ENCODE measurements at regions not wholly inside any gene's neighbourhood (a gene's known extent, or its start where the extent isn't known, plus 50 kb on each side); places are given as distances from the start of the nearest gene placed in this dataset.

- DNase-seq (ENCODE audit: extremely low read depth in 1 of 2, low read depth in 1 of 2) = no peak
These were observed 286.4 kb upstream of the WWC1 start for GRCh38 chr5:168005093-168005492.

GRCh38 chr5:168005936-168006335 is 285.5 kb upstream of the WWC1 start:
- no peak for DNase-seq (ENCODE audit: extremely low read depth in 1 of 2, low read depth in 1 of 2)

- DNase-seq (ENCODE audit: extremely low read depth in 1 of 2, low read depth in 1 of 2) = no peak
These were observed 284.9 kb upstream of the WWC1 start for GRCh38 chr5:168006456-168007130.

- no peak for DNase-seq (ENCODE audit: extremely low read depth in 1 of 2, low read depth in 1 of 2)
These were observed 284.2 kb upstream of the WWC1 start for GRCh38 chr5:168007286-168007685.

- DNase-seq (ENCODE audit: extremely low read depth in 1 of 2, low read depth in 1 of 2) = no peak
These were observed 282.9 kb upstream of the WWC1 start for GRCh38 chr5:168008555-168008954.

GRCh38 chr5:168011096-168011495 is 280.3 kb upstream of the WWC1 start:
- DNase-seq (ENCODE audit: extremely low read depth in 1 of 2, low read depth in 1 of 2) = no peak

GRCh38 chr5:168012006-168012405 is 279.4 kb upstream of the WWC1 start:
- no peak for DNase-seq (ENCODE audit: extremely low read depth in 1 of 2, low read depth in 1 of 2)

GRCh38 chr5:168013546-168013945 is 277.9 kb upstream of the WWC1 start:
- no peak for DNase-seq (ENCODE audit: extremely low read depth in 1 of 2, low read depth in 1 of 2)

GRCh38 chr5:168014433-168015123 is 276.9 kb upstream of the WWC1 start:
- DNase-seq (ENCODE audit: extremely low read depth in 1 of 2, low read depth in 1 of 2) = no peak

- DNase-seq (ENCODE audit: extremely low read depth in 1 of 2, low read depth in 1 of 2) = no peak
These were observed 275.9 kb upstream of the WWC1 start for GRCh38 chr5:168015506-168015905.

GRCh38 chr5:168017313-168017712 is 274.1 kb upstream of the WWC1 start:
- DNase-seq (ENCODE audit: extremely low read depth in 1 of 2, low read depth in 1 of 2) = no peak

GRCh38 chr5:168019143-168019542 is 272.3 kb upstream of the WWC1 start:
- no peak for DNase-seq (ENCODE audit: extremely low read depth in 1 of 2, low read depth in 1 of 2)

- DNase-seq (ENCODE audit: extremely low read depth in 1 of 2, low read depth in 1 of 2) = no peak
These were observed 270.7 kb upstream of the WWC1 start for GRCh38 chr5:168020542-168021294.

GRCh38 chr5:168022446-168023169 is 268.8 kb upstream of the WWC1 start:
- DNase-seq (ENCODE audit: extremely low read depth in 1 of 2, low read depth in 1 of 2) = no peak

- DNase-seq (ENCODE audit: extremely low read depth in 1 of 2, low read depth in 1 of 2) = no peak
These were observed 268.3 kb upstream of the WWC1 start for GRCh38 chr5:168023191-168023590.

GRCh38 chr5:168024306-168024705 is 267.1 kb upstream of the WWC1 start:
- no peak for DNase-seq (ENCODE audit: extremely low read depth in 1 of 2, low read depth in 1 of 2)

GRCh38 chr5:168027007-168027406 is 264.4 kb upstream of the WWC1 start:
- no peak for DNase-seq (ENCODE audit: extremely low read depth in 1 of 2, low read depth in 1 of 2)

- no peak for DNase-seq (ENCODE audit: extremely low read depth in 1 of 2, low read depth in 1 of 2)
These were observed 260.5 kb upstream of the WWC1 start for GRCh38 chr5:168030912-168031311.

GRCh38 chr5:168031614-168032013 is 259.8 kb upstream of the WWC1 start:
- no peak for DNase-seq (ENCODE audit: extremely low read depth in 1 of 2, low read depth in 1 of 2)

GRCh38 chr5:168039039-168039438 is 252.4 kb upstream of the WWC1 start:
- DNase-seq (ENCODE audit: extremely low read depth in 1 of 2, low read depth in 1 of 2) = no peak

GRCh38 chr5:168039566-168040248 is 251.7 kb upstream of the WWC1 start:
- DNase-seq (ENCODE audit: extremely low read depth in 1 of 2, low read depth in 1 of 2) = no peak
